ENCODE measurements at regions not wholly inside any gene's neighbourhood (a gene's known extent, or its start where the extent isn't known, plus 50 kb on each side); places are given as distances from the start of the nearest gene placed in this dataset.

- TF ChIP-seq EZH2 (IDR thresholded peaks at IDR 0.05; ENCODE audit: borderline replicate concordance, insufficient read depth, low read depth, low read length, poor library complexity, severe bottlenecking) (no peak), CTCF (IDR thresholded peaks at IDR 0.05) (no peak)
- Histone ChIP-seq H3K27ac (ENCODE audit: low read length in 2 of 2) (no peak overlapping the region), H4K20me1 (ENCODE audit: control insufficient read depth, insufficient read depth, low read length, poor library complexity, severe bottlenecking) (no peaks in the 10 kb centered on the region), H3K4me1 (ENCODE audit: control insufficient read depth in 2 of 2, insufficient read depth in 2 of 2, low read length in 2 of 2) (no peaks in the 10 kb centered on the region), H2AFZ (ENCODE audit: insufficient read depth, low read depth, low read length, poor library complexity, severe bottlenecking) (no peak overlapping the region), H3K4me2 (replicated peaks; ENCODE audit: low read depth, low read length, poor library complexity, severe bottlenecking) (no peak overlapping the region), H3K9me3 (ENCODE audit: control extremely low read depth in 1 of 3, control insufficient read depth in 2 of 3, insufficient read depth in 1 of 3, low read length in 2 of 3) (no peaks in the 10 kb centered on the region), H3K27me3 (replicated peaks in 1 of 4; ENCODE audit: control extremely low read depth in 1 of 4, control insufficient read depth in 3 of 4, insufficient read depth in 4 of 4, low read length in 3 of 4) (peaks cover 0 to 2% (median 0%) of the 10 kb centered on the region in 4 experiments), H3K9ac (ENCODE audit: low read length) (no peak overlapping the region), H3K79me2 (ENCODE audit: control insufficient read depth, insufficient read depth, low read length) (no peaks in the 10 kb centered on the region), H3K36me3 (replicated peaks in 1 of 2; ENCODE audit: control extremely low read depth in 1 of 2, control insufficient read depth in 1 of 2, extremely low read depth in 1 of 2, insufficient read depth in 2 of 2, low read length in 1 of 2) (no peaks in the 10 kb centered on the region), H3K4me3 (ENCODE audit: control extremely low read depth in 1 of 5, extremely low read depth in 1 of 5, insufficient read depth in 1 of 5, low read depth in 2 of 5, low read length in 4 of 5) (no peak overlapping the region)
- peaks cover 3% of the 10 kb centered on the region for H3K27me3 Mint-ChIP-seq
- intact Hi-C loops (cut with micrococcal nuclease): no loop called here
- no peak for DNase-seq
- no peak overlapping the region for H3K4me3 Mint-ChIP-seq
- no peaks in the 10 kb centered on the region for H3K4me1 Mint-ChIP-seq
- ATAC-seq (ENCODE audit: low read depth): no peak
- H3K27ac Mint-ChIP-seq: no peak overlapping the region
- WGBS (ENCODE audit: insufficient coverage): 89% methylated on average over 3 of the region's 3 CpGs
- H3K9me3 Mint-ChIP-seq (ENCODE audit: insufficient read depth): no peaks in the 10 kb centered on the region
- POLR2A ChIA-PET: no interaction called here
- CTCF ChIA-PET: no interaction called here
Observed at GRCh38 chr10:112040696-112041095, 142.9 kb downstream of the GPAM start.

- no peaks in the 10 kb centered on the region for H3K36me3 ChIP-seq (replicated peaks in 1 of 2; ENCODE audit: control extremely low read depth in 1 of 2, control insufficient read depth in 1 of 2, extremely low read depth in 1 of 2, insufficient read depth in 2 of 2, low read length in 1 of 2)
- ATAC-seq (ENCODE audit: low read depth): no peak
- no peaks in the 10 kb centered on the region for H3K9me3 ChIP-seq (ENCODE audit: control extremely low read depth in 1 of 3, control insufficient read depth in 2 of 3, insufficient read depth in 1 of 3, low read length in 2 of 3)
- intact Hi-C loops (cut with micrococcal nuclease): no loop called here
- no peak overlapping the region for H3K27ac ChIP-seq (ENCODE audit: low read length in 2 of 2)
- no peaks in the 10 kb centered on the region for H3K27me3 ChIP-seq (replicated peaks in 1 of 4; ENCODE audit: control extremely low read depth in 1 of 4, control insufficient read depth in 3 of 4, insufficient read depth in 4 of 4, low read length in 3 of 4)
- Mint-ChIP-seq H3K9me3 (ENCODE audit: insufficient read depth) (no peaks in the 10 kb centered on the region), H3K27ac (no peak overlapping the region), H3K27me3 (no peaks in the 10 kb centered on the region), H3K4me1 (no peaks in the 10 kb centered on the region), H3K4me3 (no peak overlapping the region)
- no CpG with 5 or more reads among the region's 3 CpGs for WGBS (ENCODE audit: insufficient coverage)
- CTCF ChIA-PET: no interaction called here
- H3K9ac ChIP-seq (ENCODE audit: low read length): no peak overlapping the region
- no peaks in the 10 kb centered on the region for H3K4me1 ChIP-seq (ENCODE audit: control insufficient read depth in 2 of 2, insufficient read depth in 2 of 2, low read length in 2 of 2)
- no peaks in the 10 kb centered on the region for H4K20me1 ChIP-seq (ENCODE audit: control insufficient read depth, insufficient read depth, low read length, poor library complexity, severe bottlenecking)
- POLR2A ChIA-PET: no interaction called here
- DNase-seq: no peak
- no peak overlapping the region for H3K4me2 ChIP-seq (replicated peaks; ENCODE audit: low read depth, low read length, poor library complexity, severe bottlenecking)
- H3K79me2 ChIP-seq (ENCODE audit: control insufficient read depth, insufficient read depth, low read length): no peaks in the 10 kb centered on the region
- TF ChIP-seq EZH2 (IDR thresholded peaks at IDR 0.05; ENCODE audit: borderline replicate concordance, insufficient read depth, low read depth, low read length, poor library complexity, severe bottlenecking) (no peak), CTCF (IDR thresholded peaks at IDR 0.05) (no peak)
- H3K4me3 ChIP-seq (ENCODE audit: control extremely low read depth in 1 of 5, extremely low read depth in 1 of 5, insufficient read depth in 1 of 5, low read depth in 2 of 5, low read length in 4 of 5): no peak overlapping the region
- no peak overlapping the region for H2AFZ ChIP-seq (ENCODE audit: insufficient read depth, low read depth, low read length, poor library complexity, severe bottlenecking)
Observed at GRCh38 chr10:112045938-112046337, 137.6 kb downstream of the GPAM start.
